GM19023 (cell line): ENCODE measurements at regions not wholly inside any gene's neighbourhood (a gene's known extent, or its start where the extent isn't known, plus 50 kb on each side); places are given as distances from the start of the nearest gene placed in this dataset.
A peak's percentile ranks its signal among the peaks of the same experiment; 100 is the strongest.
"Not testable (repeated sequence)": the region's sequence is repeated elsewhere in the genome, so short reads cannot be mapped to it uniquely, and the experiment has no call there.

Experiments used
- ATAC-seq: cut with Tn5 transposase; IDR thresholded peaks from one replicate; pipeline ENCODE4 v1.9.1; 2021; ENCODE audit warnings: mild to moderate bottlenecking, moderate library complexity; ENCODE audit not compliant: unreplicated experiment

- no peak for ATAC-seq
Measured at GRCh38 chr7:48992816-48993215, 68.5 kb downstream of the CDC14C start.

- ATAC-seq, result peak; percentile 97
Measured at GRCh38 chr7:49001610-49002033, 77.3 kb downstream of the CDC14C start.

GRCh38 chr7:49010717-49011116 is 86.4 kb downstream of the CDC14C start:
- ATAC-seq, result no peak

GRCh38 chr7:49014870-49015269 is 90.5 kb downstream of the CDC14C start:
- no peak for ATAC-seq

- no peak for ATAC-seq
Measured at GRCh38 chr7:49020145-49020544, 95.8 kb downstream of the CDC14C start.

- no peak for ATAC-seq
Measured at GRCh38 chr7:49022448-49022847, 98.1 kb downstream of the CDC14C start.

GRCh38 chr7:49023345-49024328 is 99.3 kb downstream of the CDC14C start:
- no peak for ATAC-seq

- ATAC-seq, result no peak
Measured at GRCh38 chr7:49030221-49030620, 105.9 kb downstream of the CDC14C start.

- not testable (repeated sequence) for ATAC-seq
Measured at GRCh38 chr7:49033140-49033539, 108.8 kb downstream of the CDC14C start.

GRCh38 chr7:49037346-49038210 is 113.2 kb downstream of the CDC14C start:
- no peak for ATAC-seq

GRCh38 chr7:49038821-49039358 is 114.5 kb downstream of the CDC14C start:
- ATAC-seq, result no peak

- ATAC-seq, result no peak
Measured at GRCh38 chr7:49060743-49061142, 136.4 kb downstream of the CDC14C start.

- ATAC-seq, result no peak
Measured at GRCh38 chr7:49074538-49074937, 150.2 kb downstream of the CDC14C start.

- no peak for ATAC-seq
Measured at GRCh38 chr7:49080896-49081475, 156.6 kb downstream of the CDC14C start.

GRCh38 chr7:49088017-49088416 is 163.7 kb downstream of the CDC14C start:
- ATAC-seq, result no peak

- no peak for ATAC-seq
Measured at GRCh38 chr7:49089717-49090116, 165.4 kb downstream of the CDC14C start.

- no peak for ATAC-seq
Measured at GRCh38 chr7:49091089-49091488, 166.7 kb downstream of the CDC14C start.

GRCh38 chr7:49091519-49091918 is 167.2 kb downstream of the CDC14C start:
- ATAC-seq, result no peak

- ATAC-seq, result no peak
Measured at GRCh38 chr7:49093218-49093617, 168.9 kb downstream of the CDC14C start.

- ATAC-seq, result no peak
Measured at GRCh38 chr7:49094866-49095265, 170.5 kb downstream of the CDC14C start.
